ENCODE measurements at regions not wholly inside any gene's neighbourhood (a gene's known extent, or its start where the extent isn't known, plus 50 kb on each side); places are given as distances from the start of the nearest gene placed in this dataset.
"Not testable (repeated sequence)": the region's sequence is repeated elsewhere in the genome, so short reads cannot be mapped to it uniquely, and the experiment has no call there.

- no peaks in the 10 kb centered on the region for H3K36me3 ChIP-seq (ENCODE audit: control insufficient read depth, insufficient read depth, low read length)
- H3K79me2 ChIP-seq (ENCODE audit: control insufficient read depth, insufficient read depth, low read length), result no peaks in the 10 kb centered on the region
- no peak for DNase-seq
- WGBS (ENCODE audit: extremely low coverage, insufficient coverage, low lambda C conversion rate), result no CpG with 5 or more reads among the region's 12 CpGs
- no peak overlapping the region for H2BK120ac ChIP-seq (ENCODE audit: low read depth, low read length)
- no peak overlapping the region for H4K5ac ChIP-seq (ENCODE audit: low read length)
- no peaks in the 10 kb centered on the region for H3K27me3 ChIP-seq (ENCODE audit: insufficient read depth, low read length, poor library complexity)
- H3K4me2 ChIP-seq (ENCODE audit: low read length), result no peak overlapping the region
- no peak overlapping the region for H4K8ac ChIP-seq (ENCODE audit: low read depth, low read length)
- H3K4me3 ChIP-seq (ENCODE audit: low read length), result no peak overlapping the region
- H2BK5ac ChIP-seq (ENCODE audit: low read length), result no peak overlapping the region
- no peak overlapping the region for H3K27ac ChIP-seq (ENCODE audit: low read depth, low read length)
- no peak overlapping the region for H3K18ac ChIP-seq (ENCODE audit: low read length)
- H2BK15ac ChIP-seq (replicated peaks; ENCODE audit: low read depth), result no peak overlapping the region
- H3K23ac ChIP-seq (ENCODE audit: low read length), result no peak overlapping the region
- no peaks in the 10 kb centered on the region for H3K79me1 ChIP-seq (ENCODE audit: low read length)
- peaks cover 2% of the 10 kb centered on the region for H3K4me1 ChIP-seq (ENCODE audit: control insufficient read depth, low read depth, low read length)
- no peak overlapping the region for H3K4ac ChIP-seq (ENCODE audit: low read depth, low read length)
- H3K56ac ChIP-seq (ENCODE audit: low read length), result no peak overlapping the region
- H2AK5ac ChIP-seq (ENCODE audit: low read length), result no peak overlapping the region
- no peak overlapping the region for H3K9ac ChIP-seq (ENCODE audit: low read length)
These were observed 86.6 kb downstream of the SHANK2 start for GRCh38 chr11:71165771-71166170.

GRCh38 chr11:71164621-71165020 is 87.8 kb downstream of the SHANK2 start:
- no CpG with 5 or more reads among the region's 7 CpGs for WGBS (ENCODE audit: extremely low coverage, insufficient coverage, low lambda C conversion rate)
- Histone ChIP-seq H3K4me1 (ENCODE audit: control insufficient read depth, low read depth, low read length) (peaks cover 2% of the 10 kb centered on the region), H3K4me3 (ENCODE audit: low read length) (no peak overlapping the region), H3K27me3 (ENCODE audit: insufficient read depth, low read length, poor library complexity) (no peaks in the 10 kb centered on the region), H3K56ac (ENCODE audit: low read length) (no peak overlapping the region), H2BK120ac (ENCODE audit: low read depth, low read length) (no peak overlapping the region), H3K79me1 (ENCODE audit: low read length) (no peaks in the 10 kb centered on the region), H2AK5ac (ENCODE audit: low read length) (no peak overlapping the region), H2BK5ac (ENCODE audit: low read length) (no peak overlapping the region), H3K27ac (ENCODE audit: low read depth, low read length) (no peak overlapping the region), H4K5ac (ENCODE audit: low read length) (no peak overlapping the region), H3K79me2 (ENCODE audit: control insufficient read depth, insufficient read depth, low read length) (no peaks in the 10 kb centered on the region), H2BK15ac (replicated peaks; ENCODE audit: low read depth) (no peak overlapping the region), H3K23ac (ENCODE audit: low read length) (no peak overlapping the region), H3K36me3 (ENCODE audit: control insufficient read depth, insufficient read depth, low read length) (no peaks in the 10 kb centered on the region), H3K18ac (ENCODE audit: low read length) (no peak overlapping the region), H3K9ac (ENCODE audit: low read length) (no peak overlapping the region), H4K8ac (ENCODE audit: low read depth, low read length) (no peak overlapping the region), H3K4ac (ENCODE audit: low read depth, low read length) (no peak overlapping the region), H3K4me2 (ENCODE audit: low read length) (no peak overlapping the region)
- DNase-seq, result no peak

- no peak overlapping the region for H3K27ac ChIP-seq (ENCODE audit: low read depth, low read length)
- H3K4me2 ChIP-seq (ENCODE audit: low read length), result no peak overlapping the region
- H3K79me2 ChIP-seq (ENCODE audit: control insufficient read depth, insufficient read depth, low read length), result no peaks in the 10 kb centered on the region
- no peak overlapping the region for H3K9ac ChIP-seq (ENCODE audit: low read length)
- H3K4ac ChIP-seq (ENCODE audit: low read depth, low read length), result peak overlapping the region; percentile 79
- no peaks in the 10 kb centered on the region for H3K27me3 ChIP-seq (ENCODE audit: insufficient read depth, low read length, poor library complexity)
- no peak overlapping the region for H2AK5ac ChIP-seq (ENCODE audit: low read length)
- no peak overlapping the region for H3K56ac ChIP-seq (ENCODE audit: low read length)
- no peak overlapping the region for H3K23ac ChIP-seq (ENCODE audit: low read length)
- H3K36me3 ChIP-seq (ENCODE audit: control insufficient read depth, insufficient read depth, low read length), result no peaks in the 10 kb centered on the region
- no peak for DNase-seq
- no CpG with 5 or more reads among the region's 4 CpGs for WGBS (ENCODE audit: extremely low coverage, insufficient coverage, low lambda C conversion rate)
- no peak overlapping the region for H4K5ac ChIP-seq (ENCODE audit: low read length)
- no peak overlapping the region for H2BK15ac ChIP-seq (replicated peaks; ENCODE audit: low read depth)
- H3K79me1 ChIP-seq (ENCODE audit: low read length), result no peaks in the 10 kb centered on the region
- H2BK120ac ChIP-seq (ENCODE audit: low read depth, low read length), result no peak overlapping the region
- H2BK5ac ChIP-seq (ENCODE audit: low read length), result no peak overlapping the region
- no peak overlapping the region for H3K18ac ChIP-seq (ENCODE audit: low read length)
- H3K4me3 ChIP-seq (ENCODE audit: low read length), result no peak overlapping the region
- no peak overlapping the region for H4K8ac ChIP-seq (ENCODE audit: low read depth, low read length)
- H3K4me1 ChIP-seq (ENCODE audit: control insufficient read depth, low read depth, low read length), result peaks cover 2% of the 10 kb centered on the region
These were observed 88.2 kb downstream of the SHANK2 start for GRCh38 chr11:71164186-71164585.

- Histone ChIP-seq H3K4me1 (ENCODE audit: control insufficient read depth, low read depth, low read length) (peaks cover 2% of the 10 kb centered on the region), H3K27ac (ENCODE audit: low read depth, low read length) (no peak overlapping the region), H3K79me1 (ENCODE audit: low read length) (no peaks in the 10 kb centered on the region), H3K4ac (ENCODE audit: low read depth, low read length) (no peak overlapping the region), H3K23ac (ENCODE audit: low read length) (no peak overlapping the region), H3K79me2 (ENCODE audit: control insufficient read depth, insufficient read depth, low read length) (no peaks in the 10 kb centered on the region), H3K9ac (ENCODE audit: low read length) (no peak overlapping the region), H4K8ac (ENCODE audit: low read depth, low read length) (no peak overlapping the region), H4K5ac (ENCODE audit: low read length) (no peak overlapping the region), H2BK5ac (ENCODE audit: low read length) (no peak overlapping the region), H3K27me3 (ENCODE audit: insufficient read depth, low read length, poor library complexity) (no peaks in the 10 kb centered on the region), H3K56ac (ENCODE audit: low read length) (no peak overlapping the region), H2AK5ac (ENCODE audit: low read length) (no peak overlapping the region), H3K4me2 (ENCODE audit: low read length) (no peak overlapping the region), H3K36me3 (ENCODE audit: control insufficient read depth, insufficient read depth, low read length) (no peaks in the 10 kb centered on the region), H3K18ac (ENCODE audit: low read length) (no peak overlapping the region), H2BK120ac (ENCODE audit: low read depth, low read length) (no peak overlapping the region), H3K4me3 (ENCODE audit: low read length) (no peak overlapping the region), H2BK15ac (replicated peaks; ENCODE audit: low read depth) (no peak overlapping the region)
- DNase-seq, result peak; percentile 91
- WGBS (ENCODE audit: extremely low coverage, insufficient coverage, low lambda C conversion rate), result no CpG with 5 or more reads among the region's 3 CpGs
These were observed 89.0 kb downstream of the SHANK2 start for GRCh38 chr11:71163371-71163770.

GRCh38 chr11:71158936-71159335 is 93.4 kb downstream of the SHANK2 start:
- no peak overlapping the region for H4K5ac ChIP-seq (ENCODE audit: low read length)
- no peak overlapping the region for H2AK5ac ChIP-seq (ENCODE audit: low read length)
- no peak overlapping the region for H3K4ac ChIP-seq (ENCODE audit: low read depth, low read length)
- no peak overlapping the region for H3K27ac ChIP-seq (ENCODE audit: low read depth, low read length)
- H3K79me2 ChIP-seq (ENCODE audit: control insufficient read depth, insufficient read depth, low read length), result no peaks in the 10 kb centered on the region
- H3K4me2 ChIP-seq (ENCODE audit: low read length), result no peak overlapping the region
- no peaks in the 10 kb centered on the region for H3K79me1 ChIP-seq (ENCODE audit: low read length)
- H4K8ac ChIP-seq (ENCODE audit: low read depth, low read length), result no peak overlapping the region
- no CpG with 5 or more reads among the region's 4 CpGs for WGBS (ENCODE audit: extremely low coverage, insufficient coverage, low lambda C conversion rate)
- no peak overlapping the region for H3K9ac ChIP-seq (ENCODE audit: low read length)
- H3K27me3 ChIP-seq (ENCODE audit: insufficient read depth, low read length, poor library complexity), result no peaks in the 10 kb centered on the region
- H3K4me3 ChIP-seq (ENCODE audit: low read length), result no peak overlapping the region
- peaks cover 2% of the 10 kb centered on the region for H3K4me1 ChIP-seq (ENCODE audit: control insufficient read depth, low read depth, low read length)
- no peak overlapping the region for H3K23ac ChIP-seq (ENCODE audit: low read length)
- H3K36me3 ChIP-seq (ENCODE audit: control insufficient read depth, insufficient read depth, low read length), result no peaks in the 10 kb centered on the region
- H3K56ac ChIP-seq (ENCODE audit: low read length), result no peak overlapping the region
- H2BK5ac ChIP-seq (ENCODE audit: low read length), result no peak overlapping the region
- DNase-seq, result no peak
- no peak overlapping the region for H2BK120ac ChIP-seq (ENCODE audit: low read depth, low read length)
- no peak overlapping the region for H3K18ac ChIP-seq (ENCODE audit: low read length)
- no peak overlapping the region for H2BK15ac ChIP-seq (replicated peaks; ENCODE audit: low read depth)

- not testable (repeated sequence) for H3K4me1 ChIP-seq (ENCODE audit: control insufficient read depth, low read depth, low read length); H3K56ac ChIP-seq (ENCODE audit: low read length); H3K9ac ChIP-seq (ENCODE audit: low read length); H2BK15ac ChIP-seq (replicated peaks; ENCODE audit: low read depth); H3K4me3 ChIP-seq (ENCODE audit: low read length); H2BK120ac ChIP-seq (ENCODE audit: low read depth, low read length); H3K79me2 ChIP-seq (ENCODE audit: control insufficient read depth, insufficient read depth, low read length); DNase-seq; H3K79me1 ChIP-seq (ENCODE audit: low read length); H3K4me2 ChIP-seq (ENCODE audit: low read length); H2BK5ac ChIP-seq (ENCODE audit: low read length); H3K27me3 ChIP-seq (ENCODE audit: insufficient read depth, low read length, poor library complexity); H3K4ac ChIP-seq (ENCODE audit: low read depth, low read length); H3K23ac ChIP-seq (ENCODE audit: low read length); H3K18ac ChIP-seq (ENCODE audit: low read length); H2AK5ac ChIP-seq (ENCODE audit: low read length); H3K36me3 ChIP-seq (ENCODE audit: control insufficient read depth, insufficient read depth, low read length); H4K8ac ChIP-seq (ENCODE audit: low read depth, low read length); H3K27ac ChIP-seq (ENCODE audit: low read depth, low read length); H4K5ac ChIP-seq (ENCODE audit: low read length)
- no CpG with 5 or more reads among the region's 5 CpGs for WGBS (ENCODE audit: extremely low coverage, insufficient coverage, low lambda C conversion rate)
These were observed 94.7 kb downstream of the SHANK2 start for GRCh38 chr11:71157676-71158075.

Measured in mesendoderm (in vitro differentiated cells).